ENCODE measurements at regions not wholly inside any gene's neighbourhood (a gene's known extent, or its start where the extent isn't known, plus 50 kb on each side); places are given as distances from the start of the nearest gene placed in this dataset.

- DNase-seq (ENCODE audit: low spot score) (no peak), ATAC-seq (ENCODE audit: insufficient number of reproducible peaks, low FRiP score, low read depth) (no peak)
- TF ChIP-seq CTCF (IDR thresholded peaks at IDR 0.05): no peak
- Histone ChIP-seq H3K9me3 (no peaks in the 10 kb centered on the region), H3K36me3 (no peaks in the 10 kb centered on the region), H3K4me1 (ENCODE audit: control insufficient read depth in 1 of 2, low read depth in 2 of 2) (no peaks in the 10 kb centered on the region), H3K4me3 (no peak overlapping the region), H3K27me3 (replicated peaks; ENCODE audit: insufficient read depth) (no peaks in the 10 kb centered on the region), H3K27ac (no peak overlapping the region)
These were observed 114.7 kb upstream of the SLC24A5 start for GRCh38 chr15:48006031-48006511.

GRCh38 chr15:48010316-48010715 is 110.5 kb upstream of the SLC24A5 start:
- Histone ChIP-seq H3K27me3 (replicated peaks; ENCODE audit: insufficient read depth) (no peaks in the 10 kb centered on the region), H3K4me3 (no peak overlapping the region), H3K9me3 (no peaks in the 10 kb centered on the region), H3K36me3 (no peaks in the 10 kb centered on the region), H3K27ac (no peak overlapping the region), H3K4me1 (ENCODE audit: control insufficient read depth in 1 of 2, low read depth in 2 of 2) (no peaks in the 10 kb centered on the region)
- DNase-seq (ENCODE audit: low spot score) (no peak), ATAC-seq (ENCODE audit: insufficient number of reproducible peaks, low FRiP score, low read depth) (no peak)
- no peak for TF ChIP-seq CTCF (IDR thresholded peaks at IDR 0.05)

- H3K4me1 ChIP-seq (ENCODE audit: control insufficient read depth in 1 of 2, low read depth in 2 of 2): no peaks in the 10 kb centered on the region
- no peaks in the 10 kb centered on the region for H3K27me3 ChIP-seq (replicated peaks; ENCODE audit: insufficient read depth)
- DNase-seq (ENCODE audit: low spot score) (no peak), ATAC-seq (ENCODE audit: insufficient number of reproducible peaks, low FRiP score, low read depth) (no peak)
- H3K9me3 ChIP-seq: no peaks in the 10 kb centered on the region
- H3K36me3 ChIP-seq: no peaks in the 10 kb centered on the region
- H3K27ac ChIP-seq: no peak overlapping the region
- TF ChIP-seq CTCF (IDR thresholded peaks at IDR 0.05): no peak
- no peak overlapping the region for H3K4me3 ChIP-seq
These were observed 108.6 kb upstream of the SLC24A5 start for GRCh38 chr15:48012191-48012590.

GRCh38 chr15:48016865-48017264 is 103.9 kb upstream of the SLC24A5 start:
- Histone ChIP-seq H3K4me1 (ENCODE audit: control insufficient read depth in 1 of 2, low read depth in 2 of 2) (no peaks in the 10 kb centered on the region), H3K36me3 (no peaks in the 10 kb centered on the region), H3K27me3 (replicated peaks; ENCODE audit: insufficient read depth) (no peaks in the 10 kb centered on the region), H3K4me3 (no peak overlapping the region), H3K9me3 (no peaks in the 10 kb centered on the region), H3K27ac (no peak overlapping the region)
- TF ChIP-seq CTCF (IDR thresholded peaks at IDR 0.05): no peak
- no peak for ATAC-seq (ENCODE audit: insufficient number of reproducible peaks, low FRiP score, low read depth)
- no peak for DNase-seq (ENCODE audit: low spot score)

GRCh38 chr15:48017747-48018146 is 103.0 kb upstream of the SLC24A5 start:
- ATAC-seq (ENCODE audit: insufficient number of reproducible peaks, low FRiP score, low read depth): no peak

More at GRCh38 chr15:48017747-48018146, 103.0 kb upstream of the SLC24A5 start:
- Histone ChIP-seq H3K27me3 (replicated peaks; ENCODE audit: insufficient read depth) (no peaks in the 10 kb centered on the region), H3K27ac (no peak overlapping the region), H3K9me3 (no peaks in the 10 kb centered on the region), H3K4me3 (no peak overlapping the region), H3K4me1 (ENCODE audit: control insufficient read depth in 1 of 2, low read depth in 2 of 2) (no peaks in the 10 kb centered on the region), H3K36me3 (no peaks in the 10 kb centered on the region)
- TF ChIP-seq CTCF (IDR thresholded peaks at IDR 0.05): no peak
- no peak for DNase-seq (ENCODE audit: low spot score)

Data from thoracic aorta (tissue), 2 donors.